Activated CD4-positive, alpha-beta T cell treated with anti-CD3 and anti-CD28 coated beads, Interleukin-2, Interleukin-4, amounts not matched to agents 100 ng/mL and 50 ng/mL, durations not matched to agents 16 hours and 8 hours (primary cell): ENCODE measurements at regions not wholly inside any gene's neighbourhood (a gene's known extent, or its start where the extent isn't known, plus 50 kb on each side); places are given as distances from the start of the nearest gene placed in this dataset.

Source experiments
- DNase-seq: peaks from one replicate; pipeline ENCODE4 v3.0.0-alpha.2; 2020; ENCODE audit warnings: low spot score

DNA sequence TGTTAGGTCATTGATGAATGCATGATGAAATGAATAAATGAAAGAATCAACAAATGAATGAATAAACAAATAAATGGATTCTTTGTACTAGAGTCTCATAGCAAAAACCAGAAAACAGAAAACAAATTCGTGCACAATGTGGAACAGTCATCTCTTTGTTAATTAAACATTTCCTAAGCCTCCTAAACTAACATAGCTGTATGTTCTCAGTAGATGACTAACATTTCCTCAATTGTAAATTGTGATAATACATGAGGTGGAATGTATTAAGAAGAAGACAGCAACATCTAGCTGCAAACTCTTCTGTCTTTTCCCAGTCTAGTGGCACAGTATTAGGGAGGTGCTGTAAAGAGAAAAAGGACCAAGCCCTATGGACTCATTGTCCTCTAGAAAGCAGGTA, 1021.0 kb downstream of the MCTP2 start:
- DNase-seq = no peak

- no peak for DNase-seq
These were observed 1022.9 kb downstream of the MCTP2 start for GRCh38 chr15:95254263-95254662.

DNA sequence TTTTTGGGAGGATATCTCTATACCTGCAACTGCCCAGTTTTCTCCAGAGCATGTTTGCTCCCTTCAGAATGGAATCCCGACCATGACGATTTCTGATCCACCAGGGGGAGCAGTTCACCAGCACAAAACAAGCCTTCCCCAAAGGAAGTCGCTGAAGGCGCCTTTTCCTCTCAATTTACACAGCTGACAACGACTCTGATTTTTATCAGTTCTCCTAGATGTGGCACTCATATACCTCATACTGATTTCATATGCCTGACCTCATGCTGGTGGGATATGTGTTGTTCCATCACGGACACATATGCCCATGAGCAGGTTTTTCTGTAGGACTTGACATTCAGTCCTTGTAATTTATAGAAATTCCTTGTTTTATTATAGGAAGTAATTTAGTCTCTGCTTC, 1028.2 kb downstream of the MCTP2 start:
- DNase-seq = peak; percentile 64

DNA sequence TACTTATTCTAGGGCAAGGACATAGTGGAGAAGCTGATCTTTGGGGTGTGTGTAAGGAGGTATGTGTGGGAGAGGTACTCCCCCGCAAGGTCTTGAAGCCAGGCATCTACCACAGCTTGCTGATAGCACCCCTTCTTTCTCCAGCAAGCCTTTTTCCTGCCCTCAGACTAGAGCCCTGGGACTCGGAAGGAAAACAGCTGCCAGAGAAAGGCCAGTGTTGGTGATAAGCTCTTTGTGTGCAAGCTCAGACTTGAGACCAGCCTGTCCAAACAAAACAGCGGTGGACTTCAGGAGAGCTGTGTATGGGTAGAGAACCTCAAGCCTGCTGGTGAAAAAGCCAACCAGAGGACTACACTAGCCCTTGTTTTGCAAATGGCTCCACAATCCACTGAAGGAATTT, 1028.6 kb downstream of the MCTP2 start:
- no peak for DNase-seq

- no peak for DNase-seq
These were observed 1029.5 kb downstream of the MCTP2 start for GRCh38 chr15:95260856-95261255.

- no peak for DNase-seq
These were observed 1030.2 kb downstream of the MCTP2 start for GRCh38 chr15:95261546-95261945.

DNA sequence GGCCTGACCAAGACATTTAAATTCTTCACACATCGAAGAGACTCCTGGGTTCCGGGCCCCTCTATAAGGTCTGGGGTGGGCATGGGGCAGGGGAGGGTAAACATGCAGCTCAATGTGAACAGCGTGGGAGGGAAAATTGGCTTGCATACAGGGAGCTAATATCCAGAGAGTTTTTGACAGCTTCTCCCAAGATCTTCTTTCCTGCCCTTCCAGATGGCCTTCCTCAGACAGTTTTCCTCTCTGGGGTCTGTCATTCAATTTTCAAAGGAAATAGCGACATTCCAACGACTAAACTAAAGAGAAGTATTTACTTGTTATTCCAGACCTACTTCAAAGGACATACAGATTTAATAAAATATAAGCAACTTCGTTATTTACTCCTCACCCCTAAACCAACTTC, 1030.6 kb downstream of the MCTP2 start:
- DNase-seq = no peak

DNA sequence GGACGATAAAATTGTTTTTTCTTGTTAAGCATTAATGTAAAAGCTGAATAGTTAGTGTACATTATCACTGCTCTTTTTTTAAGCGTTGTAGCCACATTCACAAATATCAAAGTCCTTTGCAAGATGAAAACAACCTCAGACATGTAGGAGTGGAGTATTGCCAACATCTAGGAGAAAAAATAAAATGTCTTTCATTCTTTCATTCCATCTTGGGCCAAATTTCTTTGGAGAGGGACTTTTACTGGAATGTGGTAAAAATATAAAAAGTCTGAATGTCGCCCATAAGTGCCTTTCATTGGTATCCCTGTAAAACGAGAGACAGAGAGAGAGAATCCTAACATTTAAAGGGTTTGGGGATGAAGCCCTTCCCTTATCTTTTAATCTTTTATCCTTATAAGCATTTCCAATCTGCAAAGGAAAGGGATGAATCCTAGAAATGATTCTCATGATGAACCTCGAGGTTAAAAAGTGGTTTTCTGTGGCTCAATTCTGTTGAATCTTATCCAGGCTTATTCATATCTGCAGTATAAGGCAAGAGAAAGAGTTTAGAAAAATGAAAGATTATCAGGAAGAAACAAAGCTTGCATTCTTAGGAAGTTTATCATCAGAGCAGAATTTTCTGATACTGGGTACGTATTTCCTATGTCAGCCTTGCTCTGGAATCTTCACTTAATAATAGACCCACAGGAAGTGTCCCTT, 1031.7 kb downstream of the MCTP2 start:
- DNase-seq = no peak

GRCh38 chr15:95263751-95264150, 1032.4 kb downstream of the MCTP2 start:
- no peak for DNase-seq

- no peak for DNase-seq
These were observed 1034.1 kb downstream of the MCTP2 start for GRCh38 chr15:95265419-95265997.

GRCh38 chr15:95266451-95267061, 1035.2 kb downstream of the MCTP2 start:
- DNase-seq = no peak

GRCh38 chr15:95267481-95267880, 1036.1 kb downstream of the MCTP2 start:
- DNase-seq = no peak

DNA sequence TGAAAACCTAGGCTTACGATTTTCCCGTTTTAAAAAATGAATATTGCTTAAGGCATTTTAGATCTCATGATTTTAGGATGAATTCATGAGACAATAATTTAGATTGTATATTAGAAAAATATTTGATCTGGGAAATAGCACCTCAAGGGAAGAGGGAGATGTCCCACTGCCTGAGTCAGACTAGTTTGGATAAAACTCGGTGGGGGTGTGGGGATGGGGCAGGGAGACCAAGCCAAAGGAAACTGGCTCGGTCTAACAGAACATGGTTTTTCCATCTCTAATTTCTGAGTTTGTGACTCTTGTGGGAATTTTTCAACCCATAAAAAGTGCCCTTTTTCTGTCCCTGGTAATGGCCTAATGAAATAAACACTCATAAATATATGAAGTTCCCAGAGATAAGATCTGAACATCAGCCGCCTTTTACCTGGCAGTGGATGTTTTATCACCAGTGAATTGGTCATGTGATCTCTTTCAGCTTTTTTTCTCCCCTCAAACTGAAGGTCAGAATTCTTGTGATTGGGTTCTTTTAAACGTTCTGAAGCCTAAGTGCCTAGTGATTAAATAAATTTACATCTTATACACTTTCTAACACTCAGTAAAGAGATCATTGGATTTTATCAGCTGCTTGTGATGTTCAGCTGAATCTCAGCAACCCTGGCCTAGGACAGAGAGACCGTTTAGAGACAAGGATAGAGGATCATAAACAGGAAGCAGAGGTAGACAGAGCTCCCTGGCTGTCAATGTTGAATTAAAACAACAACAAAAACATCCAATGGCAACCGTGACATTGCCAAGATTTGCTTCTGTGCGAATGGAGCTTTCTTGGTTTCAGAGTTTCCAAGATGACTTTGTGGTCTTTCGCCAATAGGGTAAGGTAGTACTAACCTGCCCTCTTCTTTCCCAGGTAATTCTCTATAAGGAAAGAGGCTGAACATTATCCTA, 1038.2 kb downstream of the MCTP2 start:
- DNase-seq = no peak

DNA sequence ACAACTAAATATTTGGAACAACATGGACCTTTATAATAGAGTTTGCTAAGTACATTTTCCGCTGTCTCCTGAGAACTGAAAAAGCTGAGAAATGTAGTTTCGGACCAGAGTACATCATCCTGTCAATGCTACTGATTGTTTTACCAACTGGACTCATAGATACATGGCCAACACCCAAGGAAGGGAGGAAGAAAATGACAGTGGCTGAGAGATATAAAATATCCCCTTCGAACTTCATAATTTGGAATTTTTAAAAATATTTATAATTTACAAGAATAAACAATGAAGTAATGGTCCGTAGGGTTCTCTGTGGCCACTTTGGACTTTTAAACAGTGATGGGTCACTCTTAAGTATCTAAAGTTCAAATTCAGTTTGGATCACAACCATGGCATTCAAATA, 1042.7 kb downstream of the MCTP2 start:
- no peak for DNase-seq

DNA sequence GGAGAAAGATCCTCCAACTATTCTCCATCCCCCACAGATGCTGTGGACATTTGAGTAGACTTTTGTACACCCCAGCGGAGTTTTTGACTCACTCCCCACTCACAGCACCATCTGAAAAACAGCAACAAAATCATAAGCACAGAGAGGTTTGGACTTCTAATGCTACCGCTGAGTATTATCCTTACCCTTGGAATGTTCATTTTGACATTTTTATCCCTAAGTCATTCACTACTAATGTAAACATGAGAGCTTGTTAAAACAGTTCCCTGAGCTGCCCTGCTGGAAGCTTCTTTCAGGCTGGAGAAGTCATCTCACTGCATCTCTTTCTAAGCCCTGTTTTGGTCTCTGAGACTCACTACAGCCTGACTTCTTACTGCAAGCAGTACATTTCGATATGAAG, 1045.9 kb downstream of the MCTP2 start:
- no peak for DNase-seq

GRCh38 chr15:95278532-95279245, 1047.3 kb downstream of the MCTP2 start:
- no peak for DNase-seq

DNA sequence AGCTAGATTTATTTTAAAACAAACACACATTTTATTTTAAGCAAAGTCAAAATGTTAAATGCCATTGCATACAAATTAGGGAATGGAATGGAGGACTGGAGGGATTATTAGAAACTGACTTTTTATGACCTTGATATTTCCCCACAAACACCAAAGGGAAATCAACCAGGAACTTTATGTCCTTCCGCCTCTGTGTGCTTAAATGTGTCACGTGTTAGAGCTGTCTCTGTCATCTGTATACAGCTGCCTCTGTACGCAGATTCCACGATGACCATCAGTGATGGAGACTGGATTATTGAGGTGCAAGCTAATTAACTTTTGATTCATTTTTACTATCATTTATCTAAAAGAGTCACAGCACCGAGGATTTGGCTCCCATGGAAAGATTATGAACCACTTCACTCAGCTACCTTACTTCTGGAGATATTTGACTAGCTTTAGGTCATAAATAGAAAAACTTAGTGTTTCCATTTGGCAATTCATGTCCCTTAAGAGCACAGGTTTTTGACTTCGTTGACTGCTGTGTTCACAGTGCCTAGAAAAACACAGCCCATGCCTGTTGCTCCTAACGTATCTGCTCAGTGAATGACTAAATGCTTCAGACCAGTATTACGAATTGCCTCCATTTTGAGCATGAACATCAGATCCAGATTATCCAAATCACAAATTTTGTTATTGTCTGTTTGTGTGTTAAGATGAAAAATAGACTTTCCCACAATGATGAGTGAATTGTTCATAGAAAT, 1048.1 kb downstream of the MCTP2 start:
- no peak for DNase-seq

GRCh38 chr15:95280711-95281110, 1049.3 kb downstream of the MCTP2 start:
- DNase-seq = no peak

DNA sequence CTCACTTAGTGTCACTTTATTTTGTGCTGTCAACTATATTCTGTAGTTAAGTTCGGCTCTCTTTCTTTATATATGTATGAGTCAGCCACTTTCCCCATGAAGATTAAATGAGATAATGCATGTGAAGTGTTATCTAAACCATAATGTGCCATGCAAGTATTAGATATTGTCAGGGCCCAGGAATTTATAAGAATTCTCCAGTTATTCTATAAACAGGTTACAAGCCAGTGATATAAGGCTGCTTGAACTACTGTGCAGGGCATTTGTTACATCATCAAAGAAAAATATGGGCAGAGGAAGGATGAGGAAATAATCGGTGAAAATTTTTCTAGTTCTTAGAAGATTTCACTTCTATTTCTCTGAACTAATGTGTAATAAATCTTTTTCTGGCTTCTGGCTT, 1049.0 kb upstream of the NR2F2 start:
- no peak for DNase-seq

- peak; percentile 6 for DNase-seq
These were observed 1046.0 kb upstream of the NR2F2 start for GRCh38 chr15:95284492-95284891.

- DNase-seq = peak; percentile 42
These were observed 1045.5 kb upstream of the NR2F2 start for GRCh38 chr15:95284933-95285421.
